Endothelial cell of umbilical vein (primary cell): ENCODE measurements at regions not wholly inside any gene's neighbourhood (a gene's known extent, or its start where the extent isn't known, plus 50 kb on each side); places are given as distances from the start of the nearest gene placed in this dataset.

Experiments
- EZH2 ChIP-seq: IDR thresholded peaks from 2 replicates; pipeline ENCODE4 v1.6.1; 2012; ENCODE audit warnings: borderline replicate concordance, low read depth, mild to moderate bottlenecking, moderate library complexity, low read length, inconsistent platforms; ENCODE audit not compliant: severe bottlenecking
- FOS ChIP-seq: IDR thresholded peaks from 2 replicates; pipeline ENCODE4 v1.6.1; 2011; ENCODE audit warnings: mild to moderate bottlenecking, low read length, moderate library complexity, borderline replicate concordance; ENCODE audit not compliant: insufficient read depth
- POLR2AphosphoS5 ChIP-seq: IDR thresholded peaks from 2 replicates; pipeline ENCODE4 v1.6.1; 2012; ENCODE audit warnings: low read depth, mild to moderate bottlenecking, control low read depth, low read length, moderate library complexity; ENCODE audit not compliant: insufficient read depth
- TF ChIP-seq, protein P1 (sequence below), 2 donors: IDR thresholded peaks; 1 replicate in 1 of 2; 2 replicates in 1 of 2; pipeline ENCODE4 v1.5.1; 2011; ENCODE audit warnings: low read length in 2 of 2, mild to moderate bottlenecking in 2 of 2, moderate library complexity in 2 of 2, control low read depth in 1 of 2, inconsistent platforms in 1 of 2, low read depth in 1 of 2; ENCODE audit not compliant: insufficient read depth in 1 of 2; ENCODE audit errors: extremely low read depth in 1 of 2

DNA sequence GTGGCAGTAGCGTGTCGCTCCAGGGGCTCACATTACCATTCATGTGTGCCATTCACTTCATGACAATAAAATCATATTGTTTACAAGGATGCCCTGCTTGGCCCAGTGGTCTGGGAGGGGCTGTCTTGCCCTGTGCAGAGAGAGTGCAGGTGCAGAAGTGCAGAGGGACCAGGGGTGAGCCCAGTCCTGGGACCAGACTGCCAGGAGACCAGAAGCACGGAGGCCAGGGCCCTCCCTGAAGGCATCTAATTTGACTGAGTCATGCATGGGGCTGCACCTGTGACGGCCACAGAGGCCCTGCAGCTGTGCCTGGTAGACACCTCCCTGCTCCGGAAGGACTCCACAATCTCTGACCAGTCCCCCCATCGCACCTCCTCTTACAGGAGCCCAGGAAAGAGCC lies 164.4 kb upstream of the FOXD4L5 start:
- TF ChIP-seq, protein P1, sequence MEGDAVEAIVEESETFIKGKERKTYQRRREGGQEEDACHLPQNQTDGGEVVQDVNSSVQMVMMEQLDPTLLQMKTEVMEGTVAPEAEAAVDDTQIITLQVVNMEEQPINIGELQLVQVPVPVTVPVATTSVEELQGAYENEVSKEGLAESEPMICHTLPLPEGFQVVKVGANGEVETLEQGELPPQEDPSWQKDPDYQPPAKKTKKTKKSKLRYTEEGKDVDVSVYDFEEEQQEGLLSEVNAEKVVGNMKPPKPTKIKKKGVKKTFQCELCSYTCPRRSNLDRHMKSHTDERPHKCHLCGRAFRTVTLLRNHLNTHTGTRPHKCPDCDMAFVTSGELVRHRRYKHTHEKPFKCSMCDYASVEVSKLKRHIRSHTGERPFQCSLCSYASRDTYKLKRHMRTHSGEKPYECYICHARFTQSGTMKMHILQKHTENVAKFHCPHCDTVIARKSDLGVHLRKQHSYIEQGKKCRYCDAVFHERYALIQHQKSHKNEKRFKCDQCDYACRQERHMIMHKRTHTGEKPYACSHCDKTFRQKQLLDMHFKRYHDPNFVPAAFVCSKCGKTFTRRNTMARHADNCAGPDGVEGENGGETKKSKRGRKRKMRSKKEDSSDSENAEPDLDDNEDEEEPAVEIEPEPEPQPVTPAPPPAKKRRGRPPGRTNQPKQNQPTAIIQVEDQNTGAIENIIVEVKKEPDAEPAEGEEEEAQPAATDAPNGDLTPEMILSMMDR (IDR thresholded peaks at IDR 0.05; ENCODE audit: extremely low read depth in 1 of 2, insufficient read depth in 1 of 2, low read depth in 1 of 2, low read length in 2 of 2), result no peak
- TF ChIP-seq EZH2, result no peak
- no peak for TF ChIP-seq POLR2AphosphoS5
- no peak for TF ChIP-seq FOS
